GM20431 (cell line): ENCODE measurements at regions not wholly inside any gene's neighbourhood (a gene's known extent, or its start where the extent isn't known, plus 50 kb on each side); places are given as distances from the start of the nearest gene placed in this dataset.

Experiments used
- in situ Hi-C: fragments of 300-500 bp; cut with MseI, MboI; formaldehyde crosslinking; loops from one replicate; pipeline ENCODE4 v1.15.0; 2020; ENCODE audit warnings: low sequenced_read_pairs; ENCODE audit not compliant: unreplicated experiment

DNA sequence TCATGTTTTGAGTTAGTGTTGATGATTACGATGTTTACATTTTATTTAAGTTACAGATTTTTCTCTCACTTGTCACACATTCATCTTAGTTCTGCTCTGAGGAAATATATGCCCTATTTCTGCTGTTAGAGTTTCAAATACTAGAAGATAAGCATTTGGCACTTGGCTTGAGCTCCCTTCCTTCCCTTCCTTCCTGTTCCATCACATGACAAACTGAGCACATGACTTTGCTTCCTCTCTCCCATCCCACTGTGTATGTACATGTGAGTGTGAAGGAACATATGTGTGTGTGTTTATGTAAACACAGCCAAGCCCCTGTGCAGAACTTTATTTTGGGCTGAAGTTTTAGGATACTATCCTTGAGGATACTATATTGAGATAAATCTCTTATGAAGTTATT is 795.9 kb upstream of the IGFBP3 start:
- in situ Hi-C loops, result no loop called here

GRCh38 chr7:46715579-46715978 is 794.5 kb upstream of the IGFBP3 start:
- in situ Hi-C loops, result no loop called here

DNA sequence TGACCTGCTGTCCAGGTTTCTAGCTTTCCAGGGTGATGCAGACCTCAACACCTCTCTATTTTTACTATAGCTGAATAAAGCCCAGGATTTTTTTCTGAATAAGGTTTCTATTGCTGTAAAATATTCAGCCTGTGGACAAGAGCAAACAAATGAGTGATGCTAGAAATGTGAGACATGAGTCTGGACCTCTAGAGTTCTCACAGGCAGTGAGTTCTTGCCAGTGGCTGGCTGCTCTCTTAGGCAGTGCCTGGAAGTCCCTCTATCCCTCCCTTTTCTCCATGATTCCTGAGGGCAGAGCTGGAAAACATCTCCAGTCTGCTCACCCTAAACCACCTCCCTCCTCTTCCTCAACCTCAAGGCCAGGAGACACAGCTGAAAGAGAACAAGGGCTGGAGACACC is 793.8 kb upstream of the IGFBP3 start:
- in situ Hi-C loops, result no loop called here

GRCh38 chr7:46713868-46714596 is 793.0 kb upstream of the IGFBP3 start:
- in situ Hi-C loops, result no loop called here

GRCh38 chr7:46710927-46711326 is 789.9 kb upstream of the IGFBP3 start:
- in situ Hi-C loops, result no loop called here

DNA sequence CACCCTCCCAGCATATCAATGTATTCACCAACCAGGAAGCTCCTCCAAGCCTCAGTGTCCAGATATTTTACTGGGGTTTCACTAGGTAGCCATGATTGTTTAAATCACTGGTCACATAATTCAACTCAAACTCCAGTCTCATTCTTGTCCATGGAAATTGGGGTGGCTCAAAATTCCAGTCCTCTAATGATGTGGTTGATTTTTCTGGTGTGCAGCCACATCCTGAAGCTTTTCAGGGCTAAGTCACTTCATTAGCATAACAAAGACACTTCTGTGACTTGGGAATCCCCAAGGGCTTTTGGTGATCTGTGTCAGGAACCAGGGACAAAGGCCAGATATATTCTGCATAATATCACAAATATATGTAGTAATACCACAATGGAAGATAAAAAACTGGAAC is 786.9 kb upstream of the IGFBP3 start:
- in situ Hi-C loops, result no loop called here

DNA sequence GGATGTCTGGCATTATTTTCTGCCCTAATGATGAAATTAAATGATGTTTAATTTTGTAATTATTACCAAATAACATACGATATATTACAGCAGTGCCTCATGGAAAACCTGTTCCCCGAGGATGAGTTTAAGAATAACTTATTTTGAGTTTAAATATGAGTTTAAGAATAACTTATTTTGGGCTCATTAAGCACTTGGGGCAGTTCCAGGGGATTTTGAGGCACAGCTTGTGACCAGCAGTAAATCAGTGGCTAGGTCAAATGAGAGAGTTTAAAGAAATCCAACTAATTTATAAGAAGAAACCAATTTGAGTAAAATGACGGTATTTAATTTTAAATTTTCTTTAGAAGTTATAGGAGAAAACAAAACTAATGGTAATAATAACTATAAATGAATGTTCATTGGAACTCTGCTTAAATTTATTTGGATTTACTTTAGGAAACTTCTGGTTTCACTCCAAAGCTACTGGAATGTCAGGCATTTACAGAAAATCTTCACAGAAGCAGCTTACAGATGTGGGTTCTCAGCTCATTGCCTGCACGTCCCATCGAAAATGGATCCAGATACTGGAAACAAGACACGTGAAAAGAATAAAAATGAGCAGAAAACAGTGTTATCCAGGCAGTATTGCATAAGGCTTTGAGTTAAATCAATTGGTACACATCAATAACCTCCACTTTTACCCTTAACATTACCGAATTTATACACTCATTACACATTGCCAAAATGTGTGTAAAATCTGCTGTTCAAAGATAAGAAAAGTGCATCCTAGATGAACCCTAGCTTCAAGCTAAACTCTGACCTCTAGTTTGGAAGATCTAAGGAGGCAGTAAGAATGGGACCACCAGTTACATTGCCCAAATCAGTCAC is 784.5 kb upstream of the IGFBP3 start:
- in situ Hi-C loops, result no loop called here

DNA sequence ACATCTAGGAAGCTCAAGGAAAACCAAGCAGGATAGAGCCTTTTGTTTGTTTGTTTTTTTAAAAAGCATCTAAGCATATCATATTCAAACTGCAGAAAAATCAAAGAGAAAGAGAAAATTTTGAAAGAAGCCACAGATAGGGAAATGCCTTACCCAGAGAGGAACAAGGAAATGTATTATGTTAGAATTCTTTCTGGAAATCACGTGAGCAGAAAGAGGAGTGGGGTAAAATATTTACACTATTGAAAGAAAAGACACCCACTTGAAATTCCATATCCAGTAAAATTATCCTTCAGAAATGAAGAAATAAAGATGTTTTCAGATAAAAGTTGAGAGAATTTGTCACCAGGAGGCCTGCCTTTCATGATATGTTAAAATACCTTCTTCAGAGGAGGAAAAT is 775.7 kb upstream of the IGFBP3 start:
- in situ Hi-C loops, result no loop called here

GRCh38 chr7:46695051-46695708 is 774.1 kb upstream of the IGFBP3 start:
- in situ Hi-C loops, result no loop called here

DNA sequence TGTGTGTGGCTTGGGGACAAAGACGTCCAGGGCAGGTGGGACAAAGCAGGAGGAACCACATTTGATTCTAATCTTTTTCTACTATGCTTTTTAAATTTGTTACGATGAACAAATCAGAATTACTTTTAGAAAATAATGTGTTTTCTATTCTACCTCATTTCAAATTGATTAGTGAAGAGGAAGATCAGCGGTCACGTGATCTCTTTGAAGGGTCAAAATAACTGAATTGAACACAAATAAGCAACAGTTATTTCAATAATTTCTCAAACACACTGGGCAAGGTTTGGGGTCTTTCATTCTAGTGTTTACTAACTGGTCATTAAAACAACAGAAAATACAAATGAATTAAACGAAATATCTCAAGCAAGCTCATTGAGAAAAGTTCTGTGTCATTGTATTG is 773.0 kb upstream of the IGFBP3 start:
- in situ Hi-C loops, result no loop called here

DNA sequence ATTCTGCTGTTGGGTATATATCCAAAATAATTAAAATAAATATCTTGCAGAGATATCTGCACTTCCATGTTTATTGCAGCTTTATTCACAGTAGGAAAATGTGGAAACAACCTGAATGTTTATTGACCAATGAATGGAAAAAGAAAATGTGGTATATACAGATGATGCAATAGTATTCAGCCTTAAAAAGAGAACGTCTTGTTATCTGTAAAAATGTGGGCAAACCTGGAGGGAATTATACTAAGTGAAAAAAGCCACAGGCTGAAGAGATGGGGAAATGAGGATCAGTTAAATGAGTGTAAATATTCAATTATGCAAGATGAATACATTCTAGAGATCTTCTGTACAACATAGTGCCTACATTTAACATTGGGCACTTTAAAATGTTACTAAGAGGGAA is 766.1 kb upstream of the IGFBP3 start:
- in situ Hi-C loops, result no loop called here

GRCh38 chr7:46685051-46685450 is 764.0 kb upstream of the IGFBP3 start:
- in situ Hi-C loops, result no loop called here

GRCh38 chr7:46682836-46683624 is 762.0 kb upstream of the IGFBP3 start:
- in situ Hi-C loops, result no loop called here

DNA sequence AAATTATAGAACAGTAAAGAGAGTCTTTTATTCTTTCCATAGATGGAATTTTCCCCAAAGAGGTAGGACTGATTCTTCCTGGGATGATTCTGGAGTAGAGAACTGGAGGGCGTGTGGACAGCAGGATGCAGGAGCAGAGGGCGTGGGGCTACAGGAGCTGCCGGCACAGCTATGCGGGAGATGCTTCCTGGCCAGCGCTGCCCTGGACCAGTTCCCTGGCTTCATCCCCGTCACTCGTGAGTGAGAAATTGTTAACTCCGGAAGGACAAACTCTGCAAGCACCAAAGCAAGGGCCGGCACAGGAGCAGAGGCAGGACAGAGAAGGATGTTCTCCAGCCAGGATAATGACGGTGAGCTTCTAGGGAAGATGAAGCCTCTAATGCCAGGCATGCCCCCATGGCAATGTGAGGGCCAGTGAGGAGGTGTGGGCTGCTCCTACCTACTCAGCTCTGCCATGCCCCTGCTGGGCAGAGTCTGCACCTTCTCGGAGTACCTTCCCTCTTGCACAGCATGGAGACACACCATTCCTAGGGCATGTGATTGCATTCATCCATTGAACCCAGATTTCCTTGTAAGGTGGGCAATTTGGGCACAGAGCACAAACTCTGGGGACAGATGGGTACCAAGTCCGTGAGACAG is 760.9 kb upstream of the IGFBP3 start:
- in situ Hi-C loops, result no loop called here

DNA sequence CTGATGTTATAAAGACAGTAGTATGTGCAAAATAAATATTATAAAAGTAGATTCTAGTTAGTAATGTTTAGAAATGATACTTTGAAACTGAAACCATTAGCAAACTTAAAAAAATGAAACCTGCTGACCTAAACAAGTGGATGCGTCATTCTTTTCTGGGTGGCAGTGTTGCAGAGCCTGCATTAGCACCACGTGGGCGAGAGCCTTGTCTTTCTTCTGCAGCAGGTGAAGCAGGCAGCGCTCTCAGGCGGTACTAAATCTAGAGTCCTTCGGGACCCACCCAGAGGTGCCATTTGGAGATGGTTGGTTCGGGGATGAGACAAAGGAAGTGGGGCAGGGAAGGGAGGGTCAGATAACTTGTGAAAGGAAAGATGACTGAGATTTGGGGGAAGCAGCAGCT is 759.1 kb upstream of the IGFBP3 start:
- in situ Hi-C loops, result no loop called here

DNA sequence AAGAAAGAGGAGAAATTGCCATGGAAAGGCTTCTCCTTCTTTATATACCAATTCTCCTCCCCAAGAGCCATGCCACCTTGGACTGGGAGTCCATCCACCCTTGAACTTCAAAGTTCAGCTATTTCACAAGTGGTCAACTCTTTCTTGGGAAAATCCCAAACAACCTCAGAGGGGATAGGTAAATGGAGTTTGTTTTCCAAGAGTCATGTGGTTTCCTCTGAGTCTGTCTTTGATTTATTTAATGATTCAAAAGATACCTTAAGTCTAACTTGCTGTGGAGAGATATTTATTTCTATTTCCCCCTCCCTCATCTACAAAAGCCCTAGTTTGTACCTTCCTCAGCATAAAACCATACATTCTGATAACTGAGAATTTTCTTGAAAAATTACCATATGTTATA is 758.6 kb upstream of the IGFBP3 start:
- in situ Hi-C loops, result no loop called here

DNA sequence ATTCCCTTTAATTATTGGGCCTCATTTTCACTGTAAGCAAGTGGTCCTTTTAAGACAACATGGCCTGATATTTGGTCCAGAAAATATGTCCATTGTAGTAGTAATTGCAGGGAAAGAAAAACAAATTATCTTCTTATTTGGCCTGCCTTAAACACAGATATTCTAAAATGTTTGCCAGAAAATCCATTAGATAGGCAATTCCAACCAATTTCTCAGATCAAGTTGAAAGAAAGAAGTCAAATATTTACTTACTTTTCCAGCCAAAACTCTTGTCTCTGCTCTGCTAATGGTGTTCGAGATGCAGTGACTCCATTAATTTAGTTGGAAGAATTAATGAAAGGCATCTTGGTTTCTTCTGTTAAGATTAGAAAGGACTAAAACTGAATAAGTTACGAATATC is 757.3 kb upstream of the IGFBP3 start:
- in situ Hi-C loops, result no loop called here

GRCh38 chr7:46675456-46675855 is 754.4 kb upstream of the IGFBP3 start:
- in situ Hi-C loops, result no loop called here

DNA sequence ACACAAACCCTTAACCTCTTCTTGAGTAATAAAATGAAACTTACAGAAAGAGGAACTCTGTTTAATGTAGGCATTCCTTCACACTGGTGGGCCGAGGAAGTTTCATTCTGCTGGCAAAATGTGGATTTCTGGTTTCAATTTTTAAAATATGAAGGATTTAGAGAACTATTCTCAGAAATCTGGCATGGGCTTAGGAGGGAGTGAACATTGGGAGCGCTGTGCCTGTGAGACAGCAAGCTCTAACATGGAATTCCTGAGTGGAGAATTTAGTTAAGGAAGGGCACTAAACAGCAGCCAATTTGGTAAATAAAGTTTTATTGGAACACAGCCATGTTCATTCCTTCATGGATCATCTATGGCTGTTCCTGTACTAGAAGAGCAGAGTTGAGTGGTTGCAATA is 751.8 kb upstream of the IGFBP3 start:
- in situ Hi-C loops, result no loop called here
